Activated CD4-positive, alpha-beta T cell treated with anti-CD3 and anti-CD28 coated beads for 48 hours (primary cell): ENCODE measurements at regions not wholly inside any gene's neighbourhood (a gene's known extent, or its start where the extent isn't known, plus 50 kb on each side); places are given as distances from the start of the nearest gene placed in this dataset.

ENCODE experiments used
- DNase-seq: peaks from one replicate; pipeline ENCODE4 v3.0.0-alpha.2; 2020

DNA sequence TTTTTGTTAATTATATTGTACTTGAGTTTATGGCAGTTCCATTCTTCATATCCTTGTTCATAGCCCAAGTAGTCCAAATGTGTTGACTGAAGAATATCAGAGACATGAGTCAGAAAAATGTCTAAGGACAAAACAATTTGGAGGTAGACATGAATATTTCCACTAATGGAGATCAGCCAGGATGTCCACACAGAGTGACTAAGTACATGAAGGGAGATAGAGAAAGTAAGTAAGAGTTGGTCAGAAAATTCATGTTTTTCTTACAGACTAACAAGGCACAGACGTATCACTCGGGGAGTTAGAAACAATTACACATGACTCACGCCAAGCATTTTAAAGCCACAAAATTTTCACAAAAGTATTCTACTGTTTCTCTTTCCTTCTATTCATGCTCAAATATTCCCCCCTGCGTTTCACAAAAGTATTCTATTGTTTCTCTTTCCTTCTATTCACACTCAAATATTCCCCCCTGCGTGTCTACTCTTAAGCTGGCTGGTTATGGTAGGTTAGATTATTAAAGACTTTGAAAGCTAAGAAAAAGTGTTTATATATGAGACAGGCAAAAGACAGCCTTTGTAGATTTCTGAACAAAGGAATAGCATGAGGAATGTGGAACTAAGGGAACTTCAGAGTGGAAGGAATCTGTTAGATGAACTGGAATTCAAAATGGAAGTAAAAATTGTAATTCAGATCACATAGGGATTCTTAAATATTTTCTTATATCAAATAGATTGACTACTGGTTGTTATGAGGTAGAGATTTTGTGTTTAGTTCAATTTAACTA lies 648.7 kb upstream of the CCDC54 start:
- no peak for DNase-seq

DNA sequence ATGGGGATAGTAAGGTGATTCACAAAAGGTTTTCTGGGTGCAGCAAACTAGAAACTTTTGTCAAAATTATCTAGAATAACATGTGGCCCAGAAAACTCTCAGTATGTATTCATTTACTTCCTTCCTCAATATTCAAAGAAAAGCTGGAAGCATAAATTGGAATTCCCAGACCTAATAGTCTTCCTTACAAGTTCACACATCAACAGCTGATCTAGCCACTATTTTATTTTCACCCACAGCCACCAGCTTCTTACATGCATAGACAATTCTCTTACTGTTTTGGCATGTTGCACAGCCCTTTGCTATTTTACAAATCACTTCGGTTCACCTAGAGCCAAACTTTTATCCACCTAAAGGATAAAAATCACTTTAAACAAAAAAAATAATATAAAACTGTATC lies 647.8 kb upstream of the CCDC54 start:
- no peak for DNase-seq

DNA sequence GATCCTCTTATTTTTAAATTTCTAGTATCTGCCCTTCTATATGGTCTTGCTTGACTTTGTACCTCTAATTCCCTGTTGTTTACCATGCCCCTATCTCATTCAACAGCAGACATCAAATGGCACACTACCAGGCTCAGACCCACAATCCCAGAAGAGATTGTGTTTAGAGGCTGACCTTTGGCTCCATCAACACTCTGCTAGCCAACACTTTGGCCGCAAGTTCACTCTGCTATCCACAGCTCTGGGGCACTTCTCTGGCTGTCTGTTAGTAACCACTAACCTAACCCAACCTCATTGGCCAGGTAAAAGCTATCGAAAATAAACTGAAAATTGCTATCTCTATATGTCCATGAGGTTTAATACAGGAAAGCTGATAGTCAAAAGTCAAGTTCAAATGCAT lies 646.0 kb upstream of the CCDC54 start:
- no peak for DNase-seq

DNA sequence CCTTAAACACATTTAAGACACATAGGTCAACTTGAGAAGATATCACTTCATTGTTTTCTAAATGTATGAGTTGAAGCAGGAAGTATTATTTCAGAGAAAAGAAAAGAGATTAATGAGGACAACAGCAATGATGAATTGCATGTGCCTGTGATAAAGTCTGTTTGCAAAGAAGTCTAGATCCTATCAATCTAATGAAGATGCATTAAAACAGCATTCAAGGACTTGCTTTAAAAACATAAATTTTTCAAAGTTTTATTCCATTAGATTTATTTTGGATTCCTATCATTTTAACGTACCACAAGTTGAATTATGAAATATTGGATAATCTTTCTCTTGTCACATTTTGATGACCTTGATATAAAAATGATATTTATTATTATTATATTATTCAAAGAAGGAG lies 642.5 kb upstream of the CCDC54 start:
- no peak for DNase-seq

DNA sequence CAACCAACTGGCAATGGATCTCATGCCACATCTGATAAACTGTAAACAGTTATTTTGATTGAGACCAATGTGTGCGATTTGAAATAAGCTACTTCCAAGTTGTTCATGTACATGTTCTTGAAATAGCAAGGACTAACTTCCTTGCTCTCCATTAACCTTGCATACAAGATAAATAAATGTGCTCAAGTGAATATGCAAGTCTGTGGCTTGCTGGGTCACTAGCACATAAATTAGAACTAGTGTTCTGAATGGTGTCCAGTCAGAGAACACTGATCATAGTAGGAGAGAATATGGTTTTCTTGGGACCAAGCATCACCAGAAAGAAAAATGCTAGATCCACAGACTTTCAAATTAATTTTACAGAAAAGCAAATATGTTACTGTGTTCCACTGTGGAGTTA lies 640.0 kb upstream of the CCDC54 start:
- DNase-seq = no peak

GRCh38 chr3:106740116-106740515 lies 637.1 kb upstream of the CCDC54 start:
- no peak for DNase-seq

DNA sequence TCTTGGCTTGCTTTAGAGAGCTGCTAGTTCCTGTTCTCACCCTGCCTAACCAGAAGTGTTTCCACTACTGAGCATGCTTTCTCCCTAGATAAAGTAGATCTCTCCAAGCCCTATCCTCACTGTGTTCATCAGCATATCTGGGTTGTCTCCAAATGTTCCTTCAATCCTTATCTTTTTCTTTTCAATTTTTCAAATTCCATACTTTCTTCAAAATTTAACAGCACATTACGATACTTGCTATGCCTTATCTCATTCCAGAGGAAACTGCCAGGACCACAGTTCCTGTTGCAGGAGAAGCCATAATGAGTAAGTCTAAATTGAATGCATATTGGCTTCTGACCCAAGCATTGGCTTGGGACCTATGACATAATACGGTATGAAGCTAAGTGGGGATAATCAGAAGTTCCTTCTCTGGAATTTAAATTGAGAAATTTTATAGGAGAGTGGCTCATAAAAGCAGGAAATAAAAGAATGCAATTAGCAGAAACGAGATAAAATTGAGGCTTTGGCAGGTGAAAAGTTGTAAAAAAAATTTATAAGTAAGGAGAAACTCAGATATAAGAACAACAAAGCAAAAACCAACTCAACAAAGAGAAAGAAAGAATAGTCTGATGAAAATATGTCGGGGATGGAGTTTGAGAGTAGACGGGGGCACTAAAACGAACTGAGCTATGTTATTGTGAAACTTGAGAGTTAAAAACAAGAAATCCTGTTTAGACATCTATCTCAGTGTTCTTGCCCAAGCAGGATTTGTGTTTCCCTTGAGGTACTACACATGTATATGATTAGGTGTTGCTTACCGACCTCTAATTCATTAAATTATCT lies 631.7 kb upstream of the CCDC54 start:
- DNase-seq = no peak

GRCh38 chr3:106746286-106746685 lies 631.0 kb upstream of the CCDC54 start:
- DNase-seq = no peak

DNA sequence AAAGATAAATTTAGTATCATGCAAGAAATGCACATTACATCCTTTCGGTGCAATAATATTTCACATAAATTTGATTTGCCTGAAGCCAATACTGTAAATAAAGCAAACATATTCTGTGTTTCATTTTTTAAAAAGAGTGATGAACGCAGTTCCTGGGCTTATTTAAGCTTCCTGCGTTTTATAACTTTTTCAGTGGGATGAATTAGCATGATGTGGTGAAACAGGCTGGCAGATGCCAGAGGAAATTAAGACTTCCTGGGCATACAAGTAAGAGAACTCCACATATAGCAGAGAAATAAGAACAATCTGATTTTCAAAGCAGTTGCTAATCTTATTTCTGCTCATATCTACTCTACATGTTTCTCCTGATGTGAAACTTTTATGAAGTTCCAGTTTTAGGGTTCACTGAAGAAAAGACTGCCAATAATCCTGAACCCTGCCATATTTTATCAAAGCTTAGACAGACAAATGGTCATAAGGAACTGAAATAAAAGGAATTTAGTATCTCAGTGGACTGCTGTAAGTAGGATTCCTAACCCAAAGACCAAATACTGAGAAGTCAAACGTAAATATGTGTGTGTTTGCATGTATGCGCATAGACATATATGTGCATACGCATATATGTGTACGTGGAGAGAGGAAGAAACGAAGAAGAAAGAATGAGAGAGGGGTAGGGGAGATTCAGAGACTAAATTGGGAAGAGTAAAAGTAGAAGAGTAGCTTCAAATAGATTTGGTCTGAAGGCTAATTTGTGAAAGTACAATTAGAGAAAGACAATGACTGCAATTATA lies 628.6 kb upstream of the CCDC54 start:
- no peak for DNase-seq

GRCh38 chr3:106750092-106750491 lies 627.1 kb upstream of the CCDC54 start:
- DNase-seq = no peak

DNA sequence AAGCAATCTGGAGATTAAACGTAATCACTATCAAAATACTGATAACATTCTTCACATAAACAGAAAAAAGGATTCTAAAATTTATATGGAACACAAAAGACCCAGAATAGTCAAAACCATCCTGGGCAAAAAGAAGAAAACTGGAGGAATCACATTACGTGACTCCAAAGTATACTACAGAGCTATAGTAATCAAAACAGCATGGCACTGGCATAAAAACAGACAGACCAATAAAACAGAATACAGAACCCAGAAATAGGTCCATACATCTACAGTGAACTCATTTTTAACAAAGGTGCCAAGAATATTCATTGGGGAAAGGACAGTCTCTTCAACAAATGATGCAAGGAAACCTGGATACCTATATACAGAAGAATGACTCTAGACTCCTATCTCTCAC lies 621.9 kb upstream of the CCDC54 start:
- no peak for DNase-seq

DNA sequence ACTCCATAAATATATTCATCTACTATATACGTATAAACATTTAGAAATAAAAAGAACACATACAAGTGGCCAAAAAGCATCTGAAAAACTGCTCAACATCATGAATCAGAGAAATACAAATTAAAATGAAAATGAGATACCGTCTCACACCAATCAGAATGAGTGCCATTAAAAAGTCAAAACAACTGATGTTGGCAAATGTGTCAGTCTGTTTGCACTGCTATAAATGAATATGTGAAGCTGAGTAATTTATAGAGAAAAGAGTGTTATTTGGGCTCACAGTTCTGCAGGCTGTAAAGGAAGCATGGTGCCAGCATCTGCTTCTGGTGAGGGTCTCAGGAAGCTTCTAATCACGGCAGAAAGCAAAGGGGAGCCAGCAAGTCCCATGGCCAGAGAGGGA lies 620.3 kb upstream of the CCDC54 start:
- DNase-seq = no peak

- DNase-seq = no peak
Observed at GRCh38 chr3:106758459-106758858, 618.8 kb upstream of the CCDC54 start.

DNA sequence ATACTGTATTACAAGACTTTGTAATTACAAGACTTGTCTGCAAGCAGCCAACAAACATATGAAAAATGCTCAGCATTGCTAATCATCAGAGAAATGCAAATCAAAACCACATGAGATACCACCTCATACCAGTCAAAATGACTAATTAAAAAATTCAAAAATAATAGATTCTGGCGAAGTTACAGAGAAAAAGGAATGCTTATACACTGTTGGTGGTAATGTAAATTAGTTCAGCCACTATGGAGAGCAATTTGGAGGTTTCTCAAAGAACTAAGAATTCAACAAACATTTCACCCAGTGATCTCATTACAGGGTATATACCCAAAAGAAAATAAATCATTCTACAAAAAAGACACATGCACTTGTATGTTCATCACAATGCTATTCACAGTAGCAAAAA lies 617.5 kb upstream of the CCDC54 start:
- no peak for DNase-seq

- DNase-seq = no peak
Observed at GRCh38 chr3:106765342-106765741, 611.9 kb upstream of the CCDC54 start.

DNA sequence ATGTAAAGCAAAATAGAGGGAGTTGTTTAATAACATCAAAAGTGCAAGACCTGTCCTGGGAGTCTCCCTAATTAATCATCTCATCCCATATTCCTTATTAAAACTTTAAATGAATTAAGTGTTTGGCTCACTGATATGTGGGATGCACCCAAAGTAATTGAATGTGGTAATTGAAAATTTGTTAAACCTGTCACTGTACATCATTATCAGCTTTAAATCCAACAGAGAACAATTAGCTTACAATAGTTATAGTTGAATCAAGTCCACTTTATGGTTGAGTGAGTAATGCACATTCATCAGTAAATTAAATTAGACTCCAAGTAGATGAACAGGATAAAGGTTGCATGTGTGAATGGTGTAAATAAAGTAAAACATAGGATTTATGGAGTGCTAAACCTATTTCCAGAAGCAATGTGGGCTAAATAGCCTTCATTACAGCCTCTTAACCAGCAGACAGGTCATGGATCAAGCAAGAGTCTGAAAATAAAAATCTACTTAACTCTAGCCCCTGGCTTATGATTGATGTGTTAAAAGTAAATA lies 608.2 kb upstream of the CCDC54 start:
- DNase-seq = no peak

DNA sequence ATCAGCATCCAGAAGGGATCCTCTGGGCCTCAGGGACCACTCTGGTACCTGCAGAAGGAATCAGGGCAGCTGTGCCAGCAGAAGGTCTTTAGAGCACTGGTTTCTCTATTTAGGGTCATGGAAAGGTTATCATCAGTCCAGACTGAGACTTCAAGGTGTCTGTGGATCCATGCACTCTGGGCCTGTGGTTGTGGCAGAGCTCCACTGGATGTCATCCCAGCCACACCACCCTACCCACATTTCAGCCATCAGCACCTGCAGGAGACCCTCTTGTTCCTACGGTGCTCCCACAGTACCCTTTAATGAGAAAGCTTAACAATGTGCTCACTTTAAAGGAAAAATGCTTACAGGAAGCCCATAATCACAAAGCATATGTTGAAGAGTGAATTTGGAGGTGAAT lies 603.4 kb upstream of the CCDC54 start:
- no peak for DNase-seq

DNA sequence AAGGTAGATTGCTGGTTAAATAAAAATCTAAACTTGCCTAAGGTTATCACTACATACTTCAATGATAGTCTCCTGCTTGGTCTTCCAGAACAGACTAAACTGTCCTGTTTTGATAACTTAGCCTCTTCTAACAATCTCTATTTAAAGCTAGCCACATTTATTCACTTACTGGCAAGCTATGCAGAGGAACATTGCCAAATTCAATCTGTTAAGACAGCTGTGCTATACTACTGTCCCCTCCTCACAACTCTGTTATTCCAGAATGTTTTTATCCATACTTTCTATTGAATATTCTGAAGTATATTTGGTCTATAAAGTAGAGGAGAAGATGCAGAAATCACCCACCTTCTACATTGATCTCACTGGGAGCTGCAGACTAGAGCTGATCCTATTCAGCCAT lies 594.0 kb upstream of the CCDC54 start:
- no peak for DNase-seq

- DNase-seq = no peak
Observed at GRCh38 chr3:106789276-106789675, 588.0 kb upstream of the CCDC54 start.

- no peak for DNase-seq
Observed at GRCh38 chr3:106792716-106793115, 584.5 kb upstream of the CCDC54 start.

GRCh38 chr3:106794442-106794841 lies 582.8 kb upstream of the CCDC54 start:
- DNase-seq = no peak

DNA sequence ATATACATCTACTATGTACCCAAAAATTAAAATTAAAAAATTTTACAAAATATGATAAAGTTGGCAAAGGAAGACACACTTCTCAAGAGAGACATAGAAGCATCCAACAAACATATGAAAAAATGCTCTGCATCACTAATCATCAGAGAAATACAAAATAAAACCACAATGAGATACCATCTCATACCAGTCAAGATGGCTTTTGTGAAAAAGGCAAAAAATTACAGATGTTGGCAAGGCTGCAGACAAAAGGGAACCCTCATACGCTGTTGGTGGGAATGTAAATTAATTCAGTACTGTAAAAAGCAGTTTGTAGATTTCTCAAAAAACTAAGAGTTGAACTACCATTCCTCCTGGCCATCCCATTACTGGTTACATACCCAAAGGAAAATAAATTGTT lies 581.7 kb upstream of the CCDC54 start:
- no peak for DNase-seq

- no peak for DNase-seq
Observed at GRCh38 chr3:106797461-106797860, 579.8 kb upstream of the CCDC54 start.
